ENCODE measurements at regions not wholly inside any gene's neighbourhood (a gene's known extent, or its start where the extent isn't known, plus 50 kb on each side); places are given as distances from the start of the nearest gene placed in this dataset.

- H3K9me3 Mint-ChIP-seq, result no peaks in the 10 kb centered on the region
- H3K36me3 Mint-ChIP-seq (ENCODE audit: low read depth), result no peaks in the 10 kb centered on the region
- TF ChIP-seq CTCF (IDR thresholded peaks at IDR 0.05), result no peak
- H3K4me1 Mint-ChIP-seq (ENCODE audit: low read depth), result no peaks in the 10 kb centered on the region
- no peaks in the 10 kb centered on the region for H3K27me3 Mint-ChIP-seq (ENCODE audit: insufficient read depth)
- no peak overlapping the region for H3K27ac Mint-ChIP-seq
- H3K4me3 Mint-ChIP-seq, result no peak overlapping the region
- DNase-seq, result no peak
Observed at GRCh38 chrY:7941856-7942255, 1030.3 kb upstream of the AMELY start.

- DNase-seq, result no peak
Observed at GRCh38 chrY:7938982-7939718, 1027.6 kb upstream of the AMELY start.

GRCh38 chrY:7936831-7937230, 1025.3 kb upstream of the AMELY start:
- Mint-ChIP-seq H3K27me3 (ENCODE audit: insufficient read depth) (no peaks in the 10 kb centered on the region), H3K27ac (no peak overlapping the region), H3K36me3 (ENCODE audit: low read depth) (no peaks in the 10 kb centered on the region), H3K9me3 (no peaks in the 10 kb centered on the region), H3K4me3 (no peak overlapping the region), H3K4me1 (ENCODE audit: low read depth) (0 out of 2 replicates have a peak, but pooled peaks cover 4% of the 10 kb centered on the region)
- TF ChIP-seq CTCF (IDR thresholded peaks at IDR 0.05), result no peak
- DNase-seq, result no peak

More at GRCh38 chrY:7938982-7939718, 1027.6 kb upstream of the AMELY start:
- H3K27me3 Mint-ChIP-seq (ENCODE audit: insufficient read depth), result no peaks in the 10 kb centered on the region
- H3K4me1 Mint-ChIP-seq (ENCODE audit: low read depth), result 0 out of 2 replicates have a peak, but pooled peaks cover 4% of the 10 kb centered on the region
- no peaks in the 10 kb centered on the region for H3K36me3 Mint-ChIP-seq (ENCODE audit: low read depth)
- no peak overlapping the region for H3K27ac Mint-ChIP-seq
- no peak for TF ChIP-seq CTCF (IDR thresholded peaks at IDR 0.05)
- H3K9me3 Mint-ChIP-seq, result no peaks in the 10 kb centered on the region
- H3K4me3 Mint-ChIP-seq, result no peak overlapping the region

- no peaks in the 10 kb centered on the region for H3K36me3 Mint-ChIP-seq (ENCODE audit: low read depth)
- H3K27ac Mint-ChIP-seq, result no peak overlapping the region
Observed at GRCh38 chrY:7936046-7936445, 1024.5 kb upstream of the AMELY start.

GRCh38 chrY:7935606-7936005, 1024.1 kb upstream of the AMELY start:
- Mint-ChIP-seq H3K27me3 (ENCODE audit: insufficient read depth) (no peaks in the 10 kb centered on the region), H3K4me3 (no peak overlapping the region), H3K9me3 (no peaks in the 10 kb centered on the region), H3K36me3 (ENCODE audit: low read depth) (no peaks in the 10 kb centered on the region), H3K4me1 (ENCODE audit: low read depth) (0 out of 2 replicates have a peak, but pooled peaks cover 4% of the 10 kb centered on the region), H3K27ac (no peak overlapping the region)
- no peak for TF ChIP-seq CTCF (IDR thresholded peaks at IDR 0.05)
- DNase-seq, result no peak

More at GRCh38 chrY:7936046-7936445, 1024.5 kb upstream of the AMELY start:
- TF ChIP-seq CTCF (IDR thresholded peaks at IDR 0.05), result no peak
- Mint-ChIP-seq H3K27me3 (ENCODE audit: insufficient read depth) (no peaks in the 10 kb centered on the region), H3K4me1 (ENCODE audit: low read depth) (0 out of 2 replicates have a peak, but pooled peaks cover 4% of the 10 kb centered on the region), H3K4me3 (no peak overlapping the region), H3K9me3 (no peaks in the 10 kb centered on the region)
- DNase-seq, result peak; percentile 52

Data from HFFc6 (cell line).